SK-N-SH treated with all-trans-retinoic acid at 6 μM for 48 hours (cell line): ENCODE measurements at regions not wholly inside any gene's neighbourhood (a gene's known extent, or its start where the extent isn't known, plus 50 kb on each side); places are given as distances from the start of the nearest gene placed in this dataset.

ENCODE experiments used
- ATAC-seq: fragments of 200-7000 bp; cut with Tn5 transposase; 3 replicates; pipeline ENCODE4 v1.9.1; 2020; ENCODE audit warnings: mild to moderate bottlenecking, moderate library complexity
- ARNTL ChIP-seq: fragments of 450-650 bp; formaldehyde crosslinking; IDR thresholded peaks from 2 replicates; pipeline ENCODE4 v1.5.0; 2020; ENCODE audit warnings: low read depth, mild to moderate bottlenecking, moderate library complexity, borderline replicate concordance
- BACH2 ChIP-seq: fragments of 250-450 bp; sonication (Bioruptor Pico); IDR thresholded peaks from 2 replicates; pipeline ENCODE4 v1.9.0; 2021; ENCODE audit warnings: mild to moderate bottlenecking, borderline replicate concordance
- GLIS3 ChIP-seq: fragments of 250-450 bp; sonication (Bioruptor Pico); IDR thresholded peaks from 2 replicates; pipeline ENCODE4 v1.5.0; 2020; ENCODE audit warnings: mild to moderate bottlenecking, moderate library complexity
- ISL1 ChIP-seq: fragments of 250-450 bp; sonication (Bioruptor Pico); IDR thresholded peaks from 2 replicates; pipeline ENCODE4 v2.1.2; 2022; ENCODE audit warnings: mild to moderate bottlenecking, moderate library complexity
- SNAI2 ChIP-seq: fragments of 250-450 bp; sonication (Bioruptor Pico); IDR thresholded peaks from 2 replicates; pipeline ENCODE4 v1.5.0; 2020; ENCODE audit warnings: mild to moderate bottlenecking, moderate library complexity
- TCF4 ChIP-seq: fragments of 250-450 bp; sonication (Bioruptor Pico); IDR thresholded peaks from 2 replicates; pipeline ENCODE4 v1.8.0; 2021; ENCODE audit warnings: mild to moderate bottlenecking, moderate library complexity, borderline replicate concordance
- ZC3H10 ChIP-seq: fragments of 250-450 bp; sonication (Bioruptor Pico); IDR thresholded peaks from 2 replicates; pipeline ENCODE4 v1.5.1; 2021; ENCODE audit warnings: mild to moderate bottlenecking, moderate library complexity
- ZFP3 ChIP-seq: fragments of 250-450 bp; sonication (Bioruptor Pico); IDR thresholded peaks from 2 replicates; pipeline ENCODE4 v1.5.0; 2020; ENCODE audit warnings: mild to moderate bottlenecking, moderate library complexity
- ZFP30 ChIP-seq: fragments of 450-650 bp; formaldehyde crosslinking; IDR thresholded peaks from 2 replicates; pipeline ENCODE4 v1.5.0; 2022; ENCODE audit warnings: mild to moderate bottlenecking, moderate library complexity
- ZNF565 ChIP-seq: fragments of 450-650 bp; formaldehyde crosslinking; conservative IDR thresholded peaks from 2 replicates; pipeline ENCODE4 v1.5.0; 2020; ENCODE audit warnings: low read depth, mild to moderate bottlenecking, moderate library complexity
- ZNF70 ChIP-seq: fragments of 450-650 bp; formaldehyde crosslinking; IDR thresholded peaks from 2 replicates; pipeline ENCODE4 v1.5.0; 2020; ENCODE audit warnings: mild to moderate bottlenecking, moderate library complexity
- ZNF8 ChIP-seq: fragments of 450-650 bp; formaldehyde crosslinking; IDR thresholded peaks from 2 replicates; pipeline ENCODE4 v1.5.0; 2020; ENCODE audit warnings: mild to moderate bottlenecking, moderate library complexity
- TF ChIP-seq, protein P1 (sequence below): fragments of 250-450 bp; sonication (Bioruptor Pico); IDR thresholded peaks from 2 replicates; pipeline ENCODE4 v1.8.0; 2021; ENCODE audit warnings: low read depth, mild to moderate bottlenecking, moderate library complexity, borderline replicate concordance
- TF ChIP-seq, protein P2 (sequence below): fragments of 250-450 bp; sonication (Bioruptor Pico); IDR thresholded peaks from 2 replicates; pipeline ENCODE4 v1.8.0; 2020; ENCODE audit warnings: mild to moderate bottlenecking, moderate library complexity, borderline replicate concordance
- TF ChIP-seq, protein P3 (sequence below): fragments of 250-450 bp; sonication (Bioruptor Pico); IDR thresholded peaks from 2 replicates; pipeline ENCODE4 v1.5.1; 2020; ENCODE audit warnings: low read depth, mild to moderate bottlenecking, moderate library complexity
- TF ChIP-seq, protein P4 (sequence below): fragments of 250-450 bp; sonication (Bioruptor Pico); IDR thresholded peaks from 2 replicates; pipeline ENCODE4 v1.5.0; 2020; ENCODE audit warnings: mild to moderate bottlenecking, moderate library complexity
- TF ChIP-seq, protein P5 (sequence below): fragments of 250-450 bp; sonication (Bioruptor Pico); IDR thresholded peaks from 2 replicates; pipeline ENCODE4 v1.5.1; 2021; ENCODE audit warnings: mild to moderate bottlenecking, moderate library complexity

DNA sequence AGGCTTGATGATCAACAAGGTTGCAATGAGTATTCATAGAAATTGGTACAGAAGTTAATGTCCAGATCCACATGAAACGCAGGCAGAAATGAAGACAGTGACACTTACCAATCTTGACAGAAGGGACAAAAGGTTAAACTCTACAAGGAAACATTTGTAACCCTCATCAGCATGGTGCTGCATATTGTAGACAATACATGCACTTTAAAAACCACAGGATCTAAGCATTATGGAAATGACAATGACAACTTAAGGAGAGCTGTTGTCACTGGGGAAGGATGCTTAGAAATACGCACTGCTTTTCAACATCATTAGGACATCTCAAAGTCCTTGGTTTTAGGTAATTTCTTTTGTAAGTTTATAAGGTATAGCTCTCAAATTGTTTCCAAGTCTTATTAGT is 130.6 kb downstream of the ATP23 start (continued):
- TF ChIP-seq, protein P1, sequence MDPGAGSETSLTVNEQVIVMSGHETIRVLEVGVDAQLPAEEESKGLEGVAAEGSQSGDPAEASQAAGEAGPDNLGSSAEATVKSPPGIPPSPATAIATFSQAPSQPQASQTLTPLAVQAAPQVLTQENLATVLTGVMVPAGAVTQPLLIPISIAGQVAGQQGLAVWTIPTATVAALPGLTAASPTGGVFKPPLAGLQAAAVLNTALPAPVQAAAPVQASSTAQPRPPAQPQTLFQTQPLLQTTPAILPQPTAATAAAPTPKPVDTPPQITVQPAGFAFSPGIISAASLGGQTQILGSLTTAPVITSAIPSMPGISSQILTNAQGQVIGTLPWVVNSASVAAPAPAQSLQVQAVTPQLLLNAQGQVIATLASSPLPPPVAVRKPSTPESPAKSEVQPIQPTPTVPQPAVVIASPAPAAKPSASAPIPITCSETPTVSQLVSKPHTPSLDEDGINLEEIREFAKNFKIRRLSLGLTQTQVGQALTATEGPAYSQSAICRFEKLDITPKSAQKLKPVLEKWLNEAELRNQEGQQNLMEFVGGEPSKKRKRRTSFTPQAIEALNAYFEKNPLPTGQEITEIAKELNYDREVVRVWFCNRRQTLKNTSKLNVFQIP (CRISPR knock-in tag) = no peak
- no peak for TF ChIP-seq ZNF565 (CRISPR knock-in tag)

DNA sequence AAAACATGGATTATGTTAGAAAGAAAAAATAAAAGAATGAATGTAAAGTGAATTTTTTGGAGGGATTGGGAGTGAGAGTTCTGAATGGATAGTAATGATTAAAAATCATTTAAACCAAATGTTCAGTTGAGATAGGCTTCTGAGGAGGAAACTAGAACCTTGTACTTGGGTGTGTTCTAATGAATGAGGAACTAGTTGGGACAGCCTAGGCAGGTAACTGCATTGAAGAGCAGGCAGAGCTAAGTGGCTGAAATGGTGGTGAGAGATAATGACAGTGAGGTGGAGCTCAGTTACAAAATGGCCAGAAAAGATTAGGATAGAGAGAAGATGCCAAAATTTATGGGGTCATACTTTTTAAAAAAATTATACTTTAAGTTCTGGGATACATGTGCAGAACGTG is 132.9 kb downstream of the ATP23 start:
- ATAC-seq = no peak
- TF ChIP-seq ZFP3 (CRISPR knock-in tag) (no peak), ARNTL (CRISPR knock-in tag) (no peak), ZFP30 (CRISPR knock-in tag) (no peak), GLIS3 (no peak), SNAI2 (CRISPR knock-in tag) (no peak), ISL1 (CRISPR knock-in tag) (no peak), BACH2 (CRISPR knock-in tag) (no peak), ZC3H10 (CRISPR knock-in tag) (no peak), ZNF565 (CRISPR knock-in tag) (no peak)
- TF ChIP-seq, protein P2, sequence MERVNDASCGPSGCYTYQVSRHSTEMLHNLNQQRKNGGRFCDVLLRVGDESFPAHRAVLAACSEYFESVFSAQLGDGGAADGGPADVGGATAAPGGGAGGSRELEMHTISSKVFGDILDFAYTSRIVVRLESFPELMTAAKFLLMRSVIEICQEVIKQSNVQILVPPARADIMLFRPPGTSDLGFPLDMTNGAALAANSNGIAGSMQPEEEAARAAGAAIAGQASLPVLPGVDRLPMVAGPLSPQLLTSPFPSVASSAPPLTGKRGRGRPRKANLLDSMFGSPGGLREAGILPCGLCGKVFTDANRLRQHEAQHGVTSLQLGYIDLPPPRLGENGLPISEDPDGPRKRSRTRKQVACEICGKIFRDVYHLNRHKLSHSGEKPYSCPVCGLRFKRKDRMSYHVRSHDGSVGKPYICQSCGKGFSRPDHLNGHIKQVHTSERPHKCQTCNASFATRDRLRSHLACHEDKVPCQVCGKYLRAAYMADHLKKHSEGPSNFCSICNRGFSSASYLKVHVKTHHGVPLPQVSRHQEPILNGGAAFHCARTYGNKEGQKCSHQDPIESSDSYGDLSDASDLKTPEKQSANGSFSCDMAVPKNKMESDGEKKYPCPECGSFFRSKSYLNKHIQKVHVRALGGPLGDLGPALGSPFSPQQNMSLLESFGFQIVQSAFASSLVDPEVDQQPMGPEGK (CRISPR knock-in tag) = no peak
- TF ChIP-seq, protein P3, sequence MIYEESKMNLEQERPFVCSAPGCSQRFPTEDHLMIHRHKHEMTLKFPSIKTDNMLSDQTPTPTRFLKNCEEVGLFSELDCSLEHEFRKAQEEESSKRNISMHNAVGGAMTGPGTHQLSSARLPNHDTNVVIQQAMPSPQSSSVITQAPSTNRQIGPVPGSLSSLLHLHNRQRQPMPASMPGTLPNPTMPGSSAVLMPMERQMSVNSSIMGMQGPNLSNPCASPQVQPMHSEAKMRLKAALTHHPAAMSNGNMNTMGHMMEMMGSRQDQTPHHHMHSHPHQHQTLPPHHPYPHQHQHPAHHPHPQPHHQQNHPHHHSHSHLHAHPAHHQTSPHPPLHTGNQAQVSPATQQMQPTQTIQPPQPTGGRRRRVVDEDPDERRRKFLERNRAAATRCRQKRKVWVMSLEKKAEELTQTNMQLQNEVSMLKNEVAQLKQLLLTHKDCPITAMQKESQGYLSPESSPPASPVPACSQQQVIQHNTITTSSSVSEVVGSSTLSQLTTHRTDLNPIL = no peak
- TF ChIP-seq, all 23 proteins: peak for 0

DNA sequence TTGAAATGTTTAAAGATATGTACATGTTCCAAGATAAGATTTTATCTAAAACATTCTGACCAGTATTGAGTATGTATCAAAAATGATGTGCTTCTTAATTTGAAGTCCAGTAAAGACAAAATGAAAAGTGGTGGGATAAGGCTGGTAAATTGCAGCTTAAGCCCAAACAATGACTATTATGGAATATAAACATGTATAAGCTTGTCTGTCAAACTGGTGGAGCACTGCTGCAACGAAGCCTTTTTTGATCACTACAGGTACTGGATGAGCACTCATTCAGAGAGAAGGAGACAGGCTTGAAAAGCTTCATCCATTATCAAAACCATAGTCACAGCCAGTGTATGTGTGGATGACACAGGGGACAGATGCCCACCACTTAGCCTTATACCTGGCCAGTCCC is 138.4 kb downstream of the ATP23 start:
- TF ChIP-seq, protein P4, sequence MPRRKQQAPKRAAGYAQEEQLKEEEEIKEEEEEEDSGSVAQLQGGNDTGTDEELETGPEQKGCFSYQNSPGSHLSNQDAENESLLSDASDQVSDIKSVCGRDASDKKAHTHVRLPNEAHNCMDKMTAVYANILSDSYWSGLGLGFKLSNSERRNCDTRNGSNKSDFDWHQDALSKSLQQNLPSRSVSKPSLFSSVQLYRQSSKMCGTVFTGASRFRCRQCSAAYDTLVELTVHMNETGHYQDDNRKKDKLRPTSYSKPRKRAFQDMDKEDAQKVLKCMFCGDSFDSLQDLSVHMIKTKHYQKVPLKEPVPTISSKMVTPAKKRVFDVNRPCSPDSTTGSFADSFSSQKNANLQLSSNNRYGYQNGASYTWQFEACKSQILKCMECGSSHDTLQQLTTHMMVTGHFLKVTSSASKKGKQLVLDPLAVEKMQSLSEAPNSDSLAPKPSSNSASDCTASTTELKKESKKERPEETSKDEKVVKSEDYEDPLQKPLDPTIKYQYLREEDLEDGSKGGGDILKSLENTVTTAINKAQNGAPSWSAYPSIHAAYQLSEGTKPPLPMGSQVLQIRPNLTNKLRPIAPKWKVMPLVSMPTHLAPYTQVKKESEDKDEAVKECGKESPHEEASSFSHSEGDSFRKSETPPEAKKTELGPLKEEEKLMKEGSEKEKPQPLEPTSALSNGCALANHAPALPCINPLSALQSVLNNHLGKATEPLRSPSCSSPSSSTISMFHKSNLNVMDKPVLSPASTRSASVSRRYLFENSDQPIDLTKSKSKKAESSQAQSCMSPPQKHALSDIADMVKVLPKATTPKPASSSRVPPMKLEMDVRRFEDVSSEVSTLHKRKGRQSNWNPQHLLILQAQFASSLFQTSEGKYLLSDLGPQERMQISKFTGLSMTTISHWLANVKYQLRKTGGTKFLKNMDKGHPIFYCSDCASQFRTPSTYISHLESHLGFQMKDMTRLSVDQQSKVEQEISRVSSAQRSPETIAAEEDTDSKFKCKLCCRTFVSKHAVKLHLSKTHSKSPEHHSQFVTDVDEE (CRISPR knock-in tag) = no peak
- no peak for TF ChIP-seq ZNF8
- no peak for ATAC-seq

DNA sequence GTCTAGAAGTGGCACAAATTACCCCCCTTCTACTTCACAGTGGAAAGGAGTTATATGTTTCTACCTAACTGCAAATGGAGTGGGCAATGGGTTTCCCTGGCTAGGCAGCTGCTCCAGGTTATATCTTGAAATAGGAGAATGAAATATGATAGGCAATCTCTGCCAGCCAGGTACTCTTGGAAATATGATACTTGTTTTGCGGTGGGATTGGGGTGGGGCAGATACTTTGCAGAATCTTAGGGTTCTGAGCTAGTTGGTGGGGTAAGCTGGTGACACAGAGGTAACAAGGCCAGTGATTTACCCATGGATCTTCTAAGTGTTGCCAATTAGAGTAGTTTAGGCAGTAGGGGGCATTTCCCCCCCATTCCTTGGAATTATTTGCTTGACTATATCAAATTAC is 140.1 kb downstream of the ATP23 start:
- ATAC-seq = no peak
- no peak for TF ChIP-seq TCF4 (CRISPR knock-in tag)
- TF ChIP-seq, protein P1 (CRISPR knock-in tag) = no peak
- TF ChIP-seq, protein P5, sequence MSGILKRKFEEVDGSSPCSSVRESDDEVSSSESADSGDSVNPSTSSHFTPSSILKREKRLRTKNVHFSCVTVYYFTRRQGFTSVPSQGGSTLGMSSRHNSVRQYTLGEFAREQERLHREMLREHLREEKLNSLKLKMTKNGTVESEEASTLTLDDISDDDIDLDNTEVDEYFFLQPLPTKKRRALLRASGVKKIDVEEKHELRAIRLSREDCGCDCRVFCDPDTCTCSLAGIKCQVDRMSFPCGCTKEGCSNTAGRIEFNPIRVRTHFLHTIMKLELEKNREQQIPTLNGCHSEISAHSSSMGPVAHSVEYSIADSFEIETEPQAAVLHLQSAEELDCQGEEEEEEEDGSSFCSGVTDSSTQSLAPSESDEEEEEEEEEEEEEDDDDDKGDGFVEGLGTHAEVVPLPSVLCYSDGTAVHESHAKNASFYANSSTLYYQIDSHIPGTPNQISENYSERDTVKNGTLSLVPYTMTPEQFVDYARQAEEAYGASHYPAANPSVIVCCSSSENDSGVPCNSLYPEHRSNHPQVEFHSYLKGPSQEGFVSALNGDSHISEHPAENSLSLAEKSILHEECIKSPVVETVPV (CRISPR knock-in tag) = no peak
- TF ChIP-seq BACH2 (CRISPR knock-in tag) = no peak
- TF ChIP-seq ZC3H10 (CRISPR knock-in tag) = no peak
- no peak for TF ChIP-seq ARNTL (CRISPR knock-in tag)
- no peak for TF ChIP-seq ZNF70 (CRISPR knock-in tag)
- TF ChIP-seq SNAI2 (CRISPR knock-in tag) = no peak
- TF ChIP-seq ZFP3 (CRISPR knock-in tag) = no peak
- TF ChIP-seq, protein P4 (CRISPR knock-in tag) = no peak
- TF ChIP-seq, protein P2 (CRISPR knock-in tag) = no peak
